Astrocyte (in vitro differentiated cells and primary cell): ENCODE measurements at regions not wholly inside any gene's neighbourhood (a gene's known extent, or its start where the extent isn't known, plus 50 kb on each side); places are given as distances from the start of the nearest gene placed in this dataset.

Source experiments
- DNase-seq: peaks from one replicate; pipeline ENCODE4 v3.0.0-alpha.2; 2010; ENCODE audit warnings: low read depth
- FAIRE-seq: peaks from 2 replicates; lab custom pipeline; 2011; peaks lifted over from hg19 to GRCh38; lab: Jason Lieb, UNC
- H2AFZ ChIP-seq: 2 replicates; pipeline ENCODE4 v1.6.0; 2012; ENCODE audit warnings: low read depth, low read length, inconsistent platforms
- H3K27ac ChIP-seq: 2 replicates; pipeline ENCODE4 v1.5.1; 2011; ENCODE audit warnings: low read depth, low read length, inconsistent platforms
- H3K27me3 ChIP-seq: 2 replicates; pipeline ENCODE4 v1.6.0; 2011; ENCODE audit warnings: low read length, inconsistent platforms; ENCODE audit not compliant: insufficient read depth
- H3K36me3 ChIP-seq: 2 replicates; pipeline ENCODE4 v1.5.1; 2011; ENCODE audit warnings: low read length, inconsistent platforms; ENCODE audit not compliant: insufficient read depth
- H3K4me1 ChIP-seq: 2 replicates; pipeline ENCODE4 v1.5.1; 2011; ENCODE audit warnings: low read length, inconsistent platforms; ENCODE audit not compliant: insufficient read depth
- H3K4me2 ChIP-seq: 2 replicates; pipeline ENCODE4 v1.6.0; 2012; ENCODE audit warnings: low read length, inconsistent platforms
- H3K4me3 ChIP-seq: 2 replicates; pipeline ENCODE4 v1.5.1; 2011; ENCODE audit warnings: low read depth, mild to moderate bottlenecking, low read length, inconsistent platforms; ENCODE audit not compliant: insufficient read depth
- H3K79me2 ChIP-seq: 2 replicates; pipeline ENCODE4 v1.6.0; 2012; ENCODE audit warnings: mild to moderate bottlenecking, low read length, inconsistent platforms; ENCODE audit not compliant: insufficient read depth
- H3K9ac ChIP-seq: 2 replicates; pipeline ENCODE4 v1.6.0; 2012; ENCODE audit warnings: mild to moderate bottlenecking, low read length, inconsistent platforms
- H3K9me3 ChIP-seq: 2 replicates; pipeline ENCODE4 v1.5.1; 2012; ENCODE audit warnings: low read depth, mild to moderate bottlenecking, low read length, inconsistent platforms; ENCODE audit not compliant: insufficient read depth
- H4K20me1 ChIP-seq: 2 replicates; pipeline ENCODE4 v1.6.0; 2012; ENCODE audit warnings: low read length, inconsistent platforms; ENCODE audit not compliant: insufficient read depth
- H3K27ac Mint-ChIP-seq: one replicate; pipeline ENCODE4 v1.8.0; 2021; ENCODE audit warnings: mild to moderate bottlenecking, mixed read lengths; ENCODE audit not compliant: unreplicated experiment
- H3K27me3 Mint-ChIP-seq: one replicate; pipeline ENCODE4 v1.8.0; 2021; ENCODE audit warnings: low read depth, mixed read lengths; ENCODE audit not compliant: unreplicated experiment
- H3K36me3 Mint-ChIP-seq: one replicate; pipeline ENCODE4 v1.8.0; 2021; ENCODE audit warnings: low read depth, mixed read lengths; ENCODE audit not compliant: unreplicated experiment
- H3K4me1 Mint-ChIP-seq: one replicate; pipeline ENCODE4 v1.8.0; 2021; ENCODE audit warnings: low read depth, mixed read lengths; ENCODE audit not compliant: unreplicated experiment
- H3K4me3 Mint-ChIP-seq: one replicate; pipeline ENCODE4 v1.8.0; 2021; ENCODE audit warnings: mild to moderate bottlenecking, moderate library complexity, mixed read lengths; ENCODE audit not compliant: unreplicated experiment
- H3K9me3 Mint-ChIP-seq: one replicate; pipeline ENCODE4 v1.8.0; 2021; ENCODE audit warnings: mild to moderate bottlenecking, mixed read lengths; ENCODE audit not compliant: unreplicated experiment
- EZH2 ChIP-seq: IDR thresholded peaks from 2 replicates; pipeline ENCODE4 v1.6.1; 2012; ENCODE audit warnings: mild to moderate bottlenecking, low read length, inconsistent platforms; ENCODE audit not compliant: insufficient read depth
- TF ChIP-seq, protein P1 (sequence below): IDR thresholded peaks from 2 replicates; pipeline ENCODE4 v1.5.1; 2011; ENCODE audit warnings: low read depth, mild to moderate bottlenecking, inconsistent platforms, low read length, moderate library complexity; ENCODE audit not compliant: insufficient read depth

DNA sequence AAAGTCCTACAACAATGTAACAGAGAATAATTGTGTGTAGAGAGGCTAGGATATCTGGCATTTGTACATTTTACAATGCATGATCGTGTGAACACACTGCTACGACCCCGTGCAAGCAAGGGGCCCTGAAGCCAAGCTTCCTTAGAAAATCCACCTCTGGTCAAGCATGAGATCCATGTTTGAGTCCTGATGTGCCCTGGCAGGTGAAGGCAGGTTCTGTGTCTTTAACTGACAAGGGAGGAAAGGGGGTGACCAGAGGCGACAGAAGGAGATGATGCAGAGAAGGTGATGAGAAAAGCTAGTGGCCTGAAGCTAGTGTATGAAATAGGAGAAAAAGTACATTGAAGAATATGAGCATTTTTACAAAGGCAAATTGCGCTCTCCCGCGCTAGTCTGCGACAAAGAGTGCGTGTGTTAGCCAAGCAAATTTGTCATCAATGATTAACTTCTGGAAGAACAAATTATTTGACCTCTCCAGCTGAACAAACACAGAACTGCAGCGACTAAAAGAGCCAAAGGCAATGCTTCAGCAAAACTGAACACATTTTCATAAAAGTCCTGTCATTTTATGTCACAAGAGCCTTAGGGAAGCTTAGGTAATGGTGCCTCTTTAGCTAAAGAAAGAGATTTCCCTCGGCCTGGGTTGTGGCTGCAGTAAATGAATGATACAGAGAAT lies 101.7 kb upstream of the DAPK1 start:
- H3K4me2 ChIP-seq, result no peak overlapping the region
- peaks cover 2% of the 10 kb centered on the region for H3K4me1 ChIP-seq
- H3K27me3 ChIP-seq, result no peaks in the 10 kb centered on the region
- H3K9ac ChIP-seq, result no peak overlapping the region
- H3K36me3 ChIP-seq, result no peaks in the 10 kb centered on the region
- DNase-seq (peak; percentile 63), FAIRE-seq (no peak)
- no peak overlapping the region for H3K27ac Mint-ChIP-seq
- no peak for TF ChIP-seq EZH2
- TF ChIP-seq, protein P1, sequence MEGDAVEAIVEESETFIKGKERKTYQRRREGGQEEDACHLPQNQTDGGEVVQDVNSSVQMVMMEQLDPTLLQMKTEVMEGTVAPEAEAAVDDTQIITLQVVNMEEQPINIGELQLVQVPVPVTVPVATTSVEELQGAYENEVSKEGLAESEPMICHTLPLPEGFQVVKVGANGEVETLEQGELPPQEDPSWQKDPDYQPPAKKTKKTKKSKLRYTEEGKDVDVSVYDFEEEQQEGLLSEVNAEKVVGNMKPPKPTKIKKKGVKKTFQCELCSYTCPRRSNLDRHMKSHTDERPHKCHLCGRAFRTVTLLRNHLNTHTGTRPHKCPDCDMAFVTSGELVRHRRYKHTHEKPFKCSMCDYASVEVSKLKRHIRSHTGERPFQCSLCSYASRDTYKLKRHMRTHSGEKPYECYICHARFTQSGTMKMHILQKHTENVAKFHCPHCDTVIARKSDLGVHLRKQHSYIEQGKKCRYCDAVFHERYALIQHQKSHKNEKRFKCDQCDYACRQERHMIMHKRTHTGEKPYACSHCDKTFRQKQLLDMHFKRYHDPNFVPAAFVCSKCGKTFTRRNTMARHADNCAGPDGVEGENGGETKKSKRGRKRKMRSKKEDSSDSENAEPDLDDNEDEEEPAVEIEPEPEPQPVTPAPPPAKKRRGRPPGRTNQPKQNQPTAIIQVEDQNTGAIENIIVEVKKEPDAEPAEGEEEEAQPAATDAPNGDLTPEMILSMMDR, result no peak
- H3K4me3 ChIP-seq, result no peak overlapping the region
- H3K27me3 Mint-ChIP-seq, result no peaks in the 10 kb centered on the region
- H2AFZ ChIP-seq, result no peak overlapping the region
- H3K9me3 ChIP-seq, result no peaks in the 10 kb centered on the region
- H3K4me1 Mint-ChIP-seq, result no peaks in the 10 kb centered on the region
- no peak overlapping the region for H3K27ac ChIP-seq
- H3K79me2 ChIP-seq, result no peaks in the 10 kb centered on the region
- no peaks in the 10 kb centered on the region for H3K36me3 Mint-ChIP-seq
- no peak overlapping the region for H3K4me3 Mint-ChIP-seq
- peaks cover 6% of the 10 kb centered on the region for H3K9me3 Mint-ChIP-seq
- no peaks in the 10 kb centered on the region for H4K20me1 ChIP-seq

GRCh38 chr9:87401681-87402080 lies 96.0 kb upstream of the DAPK1 start:
- no peak overlapping the region for H2AFZ ChIP-seq
- H3K27me3 ChIP-seq, result no peaks in the 10 kb centered on the region
- no peak for FAIRE-seq
- Mint-ChIP-seq H3K27me3 (peaks cover 4% of the 10 kb centered on the region), H3K9me3 (no peaks in the 10 kb centered on the region), H3K36me3 (no peaks in the 10 kb centered on the region), H3K4me3 (no peak overlapping the region), H3K4me1 (peaks cover 14% of the 10 kb centered on the region), H3K27ac (no peak overlapping the region)
- no peak overlapping the region for H3K27ac ChIP-seq
- no peaks in the 10 kb centered on the region for H3K9me3 ChIP-seq
- H3K9ac ChIP-seq, result no peak overlapping the region
- no peak overlapping the region for H3K4me3 ChIP-seq
- no peaks in the 10 kb centered on the region for H3K79me2 ChIP-seq
- no peak overlapping the region for H3K4me2 ChIP-seq
- H3K36me3 ChIP-seq, result no peaks in the 10 kb centered on the region
- H4K20me1 ChIP-seq, result no peaks in the 10 kb centered on the region
- H3K4me1 ChIP-seq, result no peaks in the 10 kb centered on the region
- TF ChIP-seq, protein P1, result no peak
- no peak for TF ChIP-seq EZH2
- no peak for DNase-seq

DNA sequence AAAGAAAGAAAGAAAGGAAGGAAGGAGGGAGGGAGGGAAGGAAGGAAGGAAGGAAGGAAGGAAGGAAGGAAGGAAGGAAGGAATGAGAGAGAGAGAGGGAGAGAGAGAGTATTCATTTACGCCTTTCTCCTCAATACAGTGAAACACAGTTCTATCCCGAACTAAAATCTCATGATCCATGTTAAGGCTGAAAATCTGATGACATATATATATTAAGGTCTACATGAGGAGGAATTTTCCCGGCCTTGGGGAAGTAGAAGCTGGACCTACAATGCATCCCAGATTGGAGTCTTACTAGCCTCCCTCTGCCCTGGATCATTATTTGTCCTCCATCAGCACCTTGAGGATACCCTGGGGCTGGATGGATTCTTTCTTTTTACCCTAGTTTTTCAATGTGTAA lies 95.1 kb upstream of the DAPK1 start:
- Mint-ChIP-seq H3K4me3 (no peak overlapping the region), H3K36me3 (no peaks in the 10 kb centered on the region), H3K27ac (no peak overlapping the region), H3K9me3 (no peaks in the 10 kb centered on the region), H3K27me3 (peaks cover 4% of the 10 kb centered on the region), H3K4me1 (peaks cover 14% of the 10 kb centered on the region)
- Histone ChIP-seq H3K79me2 (no peaks in the 10 kb centered on the region), H3K9me3 (no peaks in the 10 kb centered on the region), H3K27me3 (no peaks in the 10 kb centered on the region), H3K36me3 (no peaks in the 10 kb centered on the region), H3K4me2 (no peak overlapping the region), H3K4me1 (no peaks in the 10 kb centered on the region), H2AFZ (no peak overlapping the region), H3K27ac (no peak overlapping the region), H3K9ac (no peak overlapping the region), H4K20me1 (no peaks in the 10 kb centered on the region), H3K4me3 (no peak overlapping the region)
- no peak for TF ChIP-seq EZH2
- TF ChIP-seq, protein P1, result no peak
- no peak for FAIRE-seq
- DNase-seq, result no peak
